K562 (cell line): ENCODE measurements at regions not wholly inside any gene's neighbourhood (a gene's known extent, or its start where the extent isn't known, plus 50 kb on each side); places are given as distances from the start of the nearest gene placed in this dataset.

Source experiments
- ATAC-seq: fragments of 200-7000 bp; cut with Tn5 transposase; 3 replicates; pipeline ENCODE4 v1.9.1; 2020; ENCODE audit warnings: moderate library complexity
- BruUV-seq: library from RNA; stranded (reverse); fragments of 400-500 nt; replicated peaks from 2 replicates; lab custom pipeline; 2021; lab: Mats Ljungman, UMichigan
- CTCF ChIA-PET: fragments of 300-600 bp; formaldehyde crosslinking; extraction: SDS; loops from one replicate; lab custom pipeline; 2021; ENCODE audit warnings: low intra/inter-chr PET ratio; lab: Yijun Ruan, JAX
- POLR2A ChIA-PET: fragments of 300-600, 350-650 bp; sonication (Branson Sonifier 250); formaldehyde crosslinking; extraction: SDS; loops from one replicate; lab custom pipeline; 2021; ENCODE audit warnings: antibody characterized with exemption, inconsistent platforms; lab: Yijun Ruan, JAX
- DNase-seq, 4 experiments: peaks; one replicate each; pipeline versions ENCODE4 v3.0.0 to v3.0.0-alpha.2; 2011 to 2018; ENCODE audit warnings: low spot score in 3 of 4, mixed read lengths in 3 of 4; ENCODE audit errors: extremely low read depth in 1 of 4
- FAIRE-seq: peaks from 2 replicates; lab custom pipeline; 2011; peaks lifted over from hg19 to GRCh38; lab: Jason Lieb, UNC
- H2AFZ ChIP-seq: 2 replicates; pipeline ENCODE4 v1.6.0; 2011; ENCODE audit warnings: low read depth, low read length, control low read depth, inconsistent platforms
- H3K27ac ChIP-seq: fragments of 200-600 bp; 3 replicates; pipeline ENCODE4 v1.8.0; 2011; ENCODE audit warnings: low read depth, mild to moderate bottlenecking, control low read depth, inconsistent platforms, low read length, moderate library complexity, mixed read lengths; ENCODE audit errors: extremely low read depth
- H3K27me3 ChIP-seq, 2 experiments: fragments of 300-600 bp in 1 of 2; 2 replicates in 1 of 2; 3 replicates in 1 of 2; pipeline versions ENCODE4 v1.6.0 to v1.8.0; 2011; ENCODE audit warnings: inconsistent platforms in 2 of 2, low read length in 2 of 2, mild to moderate bottlenecking in 1 of 2, mixed read lengths in 1 of 2, moderate library complexity in 1 of 2; ENCODE audit not compliant: control insufficient read depth in 2 of 2, insufficient read depth in 2 of 2
- H3K36me3 ChIP-seq: fragments of 300-600 bp; 3 replicates; pipeline ENCODE4 v1.8.0; 2011; ENCODE audit warnings: mild to moderate bottlenecking, low read length, inconsistent platforms; ENCODE audit not compliant: control insufficient read depth, insufficient read depth
- H3K4me1 ChIP-seq, 2 experiments: fragments of 200-600 bp in 1 of 2; replicated peaks in 1 of 2; 2 replicates in 1 of 2; 3 replicates in 1 of 2; pipeline versions ENCODE4 v1.5.1 to v1.8.0; 2011; ENCODE audit warnings: inconsistent platforms in 2 of 2, low read length in 2 of 2, mild to moderate bottlenecking in 1 of 2, mixed read lengths in 1 of 2, moderate library complexity in 1 of 2; ENCODE audit not compliant: control insufficient read depth in 2 of 2, insufficient read depth in 2 of 2
- H3K4me2 ChIP-seq: 2 replicates; pipeline ENCODE4 v1.6.1; 2011; ENCODE audit warnings: low read length, control low read depth, inconsistent platforms, mixed read lengths; ENCODE audit not compliant: insufficient read depth
- H3K4me3 ChIP-seq: fragments of 200-600 bp; sonication (generic), shearing (Covaris generic); 2 replicates; pipeline ENCODE4 v1.5.1; 2016; ENCODE audit warnings: control low read depth, inconsistent platforms
- H3K79me2 ChIP-seq: fragments of 200-600 bp; 3 replicates; pipeline ENCODE4 v1.8.0; 2011; ENCODE audit warnings: low read length, inconsistent platforms; ENCODE audit not compliant: control insufficient read depth, insufficient read depth
- H3K9ac ChIP-seq, 2 experiments: 2 replicates each; pipeline versions ENCODE4 v1.6.0 to v1.6.1; 2011; ENCODE audit warnings: low read depth in 2 of 2, low read length in 2 of 2, control low read depth in 1 of 2, inconsistent platforms in 1 of 2, mild to moderate bottlenecking in 1 of 2, mixed read lengths in 1 of 2; ENCODE audit not compliant: insufficient read depth in 1 of 2
- H3K9me1 ChIP-seq: one replicate; pipeline ENCODE4 v1.6.0; 2011; ENCODE audit warnings: inconsistent platforms, mild to moderate bottlenecking, low read length, moderate library complexity; ENCODE audit not compliant: control insufficient read depth, insufficient read depth
- H3K9me3 ChIP-seq: replicated peaks from 2 replicates; pipeline ENCODE4 v1.5.1; 2011; ENCODE audit warnings: low read depth, low read length, inconsistent platforms; ENCODE audit not compliant: control insufficient read depth, insufficient read depth
- H4K20me1 ChIP-seq: replicated peaks from 2 replicates; pipeline ENCODE4 v1.6.1; 2011; ENCODE audit warnings: low read length, inconsistent platforms, mixed read lengths; ENCODE audit not compliant: control insufficient read depth, insufficient read depth
- C11orf30 ChIP-seq: fragments of 450-650 bp; IDR thresholded peaks from 2 replicates; pipeline ENCODE4 v1.6.1; 2016; ENCODE audit warnings: low read depth, mild to moderate bottlenecking
- CBX2 ChIP-seq: fragments of 200-600 bp; sonication (generic); IDR thresholded peaks from one replicate; pipeline ENCODE4 v1.6.1; 2012; ENCODE audit warnings: mild to moderate bottlenecking, low read length, inconsistent platforms; ENCODE audit not compliant: insufficient read depth, poor library complexity, severe bottlenecking
- FOXP4 ChIP-seq: sonication (generic); formaldehyde crosslinking; IDR thresholded peaks from 2 replicates; pipeline ENCODE4 v1.8.0; 2022; ENCODE audit warnings: mild to moderate bottlenecking, missing genetic modification reagents, borderline replicate concordance
- MITF ChIP-seq: IDR thresholded peaks from 2 replicates; pipeline ENCODE4 v1.6.1; 2014; ENCODE audit warnings: antibody characterized with exemption
- RREB1 ChIP-seq: fragments of 250-450 bp; sonication (Bioruptor Pico); IDR thresholded peaks from 2 replicates; pipeline ENCODE4 v1.4.0; 2020
- SIN3B ChIP-seq: fragments of 450-650 bp; IDR thresholded peaks from 2 replicates; pipeline ENCODE4 v1.6.1; 2017; ENCODE audit warnings: low read depth, mild to moderate bottlenecking, moderate library complexity
- TAF7 ChIP-seq: fragments of 450-650 bp; IDR thresholded peaks from 2 replicates; pipeline ENCODE4 v1.6.1; 2016; ENCODE audit warnings: missing genetic modification characterization, missing compliant biosample characterization
- ZFX ChIP-seq: sonication (generic); formaldehyde crosslinking; IDR thresholded peaks from 2 replicates; pipeline ENCODE4 v1.8.0; 2022; ENCODE audit warnings: mild to moderate bottlenecking, missing genetic modification reagents, moderate library complexity
- ZNF146 ChIP-seq: IDR thresholded peaks from one replicate; pipeline ENCODE4 v1.6.1; 2018; ENCODE audit warnings: missing compliant biosample characterization; ENCODE audit not compliant: unreplicated experiment
- ZNF311 ChIP-seq: fragments of 250-450 bp; sonication (Bioruptor Pico); IDR thresholded peaks from 2 replicates; pipeline ENCODE4 v1.4.0; 2020; ENCODE audit warnings: mild to moderate bottlenecking, moderate library complexity
- ZNF561 ChIP-seq: fragments of 450-650 bp; formaldehyde crosslinking; conservative IDR thresholded peaks from 2 replicates; pipeline ENCODE4 v1.4.0; 2020; ENCODE audit warnings: mild to moderate bottlenecking, moderate library complexity
- WGBS: fragments of 100-300 bp; shearing (Covaris generic); methylation state at CpG from one replicate; pipeline ENCODE4 v1.1.6; 2016; ENCODE audit warnings: low coverage, mixed read lengths; ENCODE audit not compliant: insufficient coverage; ENCODE audit errors: missing lambda C conversion rate; 5-methylcytosine and 5-hydroxymethylcytosine counted together
- in situ Hi-C: fragments of 300-500 bp; cut with MboI; formaldehyde crosslinking; loops from 4 replicates; pipeline ENCODE4 v1.15.0; 2018; ENCODE audit warnings: inconsistent platforms, mixed read lengths
- intact Hi-C: fragments of 100-400 bp; cut with micrococcal nuclease; formaldehyde crosslinking; loops from 2 replicates; pipeline ENCODE4 v1.14.2; 2022

- Histone ChIP-seq H3K27me3 (no peaks in the 10 kb centered on the region), H4K20me1 (no peaks in the 10 kb centered on the region), H3K4me3 (no peak overlapping the region), H3K79me2 (no peaks in the 10 kb centered on the region), H3K27ac (no peak overlapping the region), H3K4me1 (no peaks in the 10 kb centered on the region), H3K4me2 (no peak overlapping the region), H3K9me1 (no peaks in the 10 kb centered on the region), H3K9ac (no peak overlapping the region), H3K9me3 (no peaks in the 10 kb centered on the region), H2AFZ (no peak overlapping the region), H3K36me3 (no peaks in the 10 kb centered on the region)
- ATAC-seq (no peak), FAIRE-seq (no peak), DNase-seq (no peak)
- BruUV-seq: no TSS peak
- intact Hi-C loops: no loop called here
- ChIA-PET POLR2A (no interaction called here), CTCF (no interaction called here)
- no peak for TF ChIP-seq ZNF146
- no peak for TF ChIP-seq MITF
- TF ChIP-seq FOXP4 (CRISPR knock-in tag): no peak
- no peak for TF ChIP-seq ZFX (CRISPR knock-in tag)
- TF ChIP-seq CBX2: no peak
- TF ChIP-seq ZNF311 (CRISPR knock-in tag): no peak
- TF ChIP-seq ZNF561 (CRISPR knock-in tag): no peak
- TF ChIP-seq TAF7 (tag): no peak
- no peak for TF ChIP-seq C11orf30
- no peak for TF ChIP-seq SIN3B
- no peak for TF ChIP-seq RREB1 (CRISPR knock-in tag)
- WGBS: 0% methylated on average over 3 of the region's 3 CpGs
- in situ Hi-C loops: no loop called here
These were observed 209.0 kb upstream of the RSPO3 start for GRCh38 chr6:126909493-126909892.
